Cardiac muscle cell (in vitro differentiated cells and primary cell): ENCODE measurements at regions not wholly inside any gene's neighbourhood (a gene's known extent, or its start where the extent isn't known, plus 50 kb on each side); places are given as distances from the start of the nearest gene placed in this dataset.
"Not testable (repeated sequence)": the region's sequence is repeated elsewhere in the genome, so short reads cannot be mapped to it uniquely, and the experiment has no call there.

Source experiments
- DNase-seq, 2 donors: peaks; one replicate each; pipeline versions ENCODE4 v3.0.0 to v3.0.0-alpha.2; 2010 to 2017; ENCODE audit warnings: low read depth in 1 of 2, low spot score in 1 of 2
- H3K27ac ChIP-seq: fragments of 200-600 bp; sonication (generic); 2 replicates; pipeline ENCODE4 v1.5.1; 2016
- H3K27me3 ChIP-seq: fragments of 200-600 bp; sonication (generic); 2 replicates; pipeline ENCODE4 v1.6.0; 2016; ENCODE audit warnings: control low read depth
- H3K36me3 ChIP-seq: fragments of 200-600 bp; sonication (generic); 2 replicates; pipeline ENCODE4 v1.5.1; 2016; ENCODE audit warnings: control low read depth
- H3K4me1 ChIP-seq: fragments of 200-600 bp; sonication (generic); 2 replicates; pipeline ENCODE4 v1.8.1; 2017; ENCODE audit warnings: low read depth, mild to moderate bottlenecking, mixed run types
- H3K4me3 ChIP-seq: fragments of 200-600 bp; sonication (generic); 2 replicates; pipeline ENCODE4 v1.5.1; 2016; ENCODE audit warnings: mild to moderate bottlenecking
- H3K9me3 ChIP-seq: fragments of 200-600 bp; sonication (generic); 2 replicates; pipeline ENCODE4 v1.5.1; 2017; ENCODE audit warnings: low read depth, mild to moderate bottlenecking, control low read depth
- TF ChIP-seq, protein P1 (sequence below): IDR thresholded peaks from 2 replicates; pipeline ENCODE4 v1.5.1; 2012; ENCODE audit warnings: low read depth, mild to moderate bottlenecking, low read length

DNA sequence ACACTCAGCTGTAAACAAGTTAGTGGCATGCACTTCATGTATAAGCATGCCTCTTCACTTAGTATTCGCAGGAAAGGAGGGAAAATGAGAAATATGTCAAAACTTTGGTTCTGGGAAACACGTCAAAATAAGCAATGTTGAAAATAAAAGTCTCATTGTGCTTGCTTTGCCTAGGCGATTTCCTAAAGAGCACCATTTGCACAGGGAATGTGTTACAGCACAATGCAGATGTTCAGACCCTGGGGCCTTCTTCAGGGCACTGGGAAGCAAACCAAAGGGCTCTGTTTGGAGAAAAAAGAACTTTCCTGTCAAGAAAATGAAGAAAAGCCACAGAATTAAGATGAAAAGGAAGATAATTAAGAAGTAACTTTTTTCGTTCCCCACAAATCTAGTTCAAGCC lies 98.6 kb upstream of the PLD5 start:
- Histone ChIP-seq H3K4me1 (no peaks in the 10 kb centered on the region), H3K27ac (no peak overlapping the region), H3K4me3 (no peak overlapping the region), H3K36me3 (no peaks in the 10 kb centered on the region), H3K27me3 (no peaks in the 10 kb centered on the region), H3K9me3 (no peaks in the 10 kb centered on the region)
- TF ChIP-seq, protein P1, sequence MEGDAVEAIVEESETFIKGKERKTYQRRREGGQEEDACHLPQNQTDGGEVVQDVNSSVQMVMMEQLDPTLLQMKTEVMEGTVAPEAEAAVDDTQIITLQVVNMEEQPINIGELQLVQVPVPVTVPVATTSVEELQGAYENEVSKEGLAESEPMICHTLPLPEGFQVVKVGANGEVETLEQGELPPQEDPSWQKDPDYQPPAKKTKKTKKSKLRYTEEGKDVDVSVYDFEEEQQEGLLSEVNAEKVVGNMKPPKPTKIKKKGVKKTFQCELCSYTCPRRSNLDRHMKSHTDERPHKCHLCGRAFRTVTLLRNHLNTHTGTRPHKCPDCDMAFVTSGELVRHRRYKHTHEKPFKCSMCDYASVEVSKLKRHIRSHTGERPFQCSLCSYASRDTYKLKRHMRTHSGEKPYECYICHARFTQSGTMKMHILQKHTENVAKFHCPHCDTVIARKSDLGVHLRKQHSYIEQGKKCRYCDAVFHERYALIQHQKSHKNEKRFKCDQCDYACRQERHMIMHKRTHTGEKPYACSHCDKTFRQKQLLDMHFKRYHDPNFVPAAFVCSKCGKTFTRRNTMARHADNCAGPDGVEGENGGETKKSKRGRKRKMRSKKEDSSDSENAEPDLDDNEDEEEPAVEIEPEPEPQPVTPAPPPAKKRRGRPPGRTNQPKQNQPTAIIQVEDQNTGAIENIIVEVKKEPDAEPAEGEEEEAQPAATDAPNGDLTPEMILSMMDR = no peak
- no peak for DNase-seq

DNA sequence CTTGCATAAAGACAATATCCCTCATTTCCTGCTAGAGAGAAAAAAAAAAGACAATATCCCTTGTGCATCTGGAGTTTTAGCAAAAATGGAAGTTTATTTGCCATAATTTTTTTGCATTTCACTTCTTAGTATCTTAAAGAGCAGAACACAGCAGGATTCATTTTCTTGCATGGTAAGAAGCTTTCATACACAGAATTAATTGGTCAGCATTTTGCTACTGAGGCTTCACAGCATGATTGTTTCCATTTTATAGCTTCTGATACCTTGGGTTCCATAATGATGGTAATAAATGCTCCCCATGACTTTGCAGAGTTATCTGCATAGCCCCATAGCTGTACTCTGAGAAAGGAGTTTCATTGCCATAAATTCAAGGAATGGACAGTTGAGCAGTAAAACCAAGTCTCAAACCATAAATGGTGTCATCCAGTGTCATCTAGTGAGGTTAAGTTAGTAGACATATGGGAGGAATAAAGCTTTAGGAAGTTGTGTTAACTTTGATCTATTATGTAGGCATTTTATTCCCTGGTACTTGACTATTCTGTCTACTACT lies 88.8 kb upstream of the PLD5 start:
- Histone ChIP-seq H3K4me1 (no peaks in the 10 kb centered on the region), H3K36me3 (no peaks in the 10 kb centered on the region)

DNA sequence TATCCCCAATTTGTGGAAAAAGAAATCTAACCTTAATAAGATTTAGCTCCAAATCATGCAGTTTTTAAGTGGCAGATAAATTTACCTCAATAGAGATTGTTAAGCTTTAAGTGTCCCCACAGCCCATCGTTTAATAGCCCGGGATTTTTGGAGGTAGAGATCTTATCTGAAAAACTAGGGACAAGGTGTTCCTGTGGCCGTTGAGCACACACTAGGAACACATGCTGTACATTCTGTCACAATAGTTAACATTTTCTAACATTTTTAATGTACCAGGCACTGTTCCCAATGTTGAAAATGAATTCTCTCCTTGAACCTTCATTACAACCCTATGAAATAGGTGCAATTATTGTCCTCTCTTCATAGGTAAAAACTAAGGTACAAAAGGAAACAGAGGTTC lies 85.7 kb upstream of the PLD5 start:
- TF ChIP-seq, protein P1 = no peak
- DNase-seq = no peak
- Histone ChIP-seq H3K27me3 (no peaks in the 10 kb centered on the region), H3K36me3 (no peaks in the 10 kb centered on the region), H3K4me1 (no peaks in the 10 kb centered on the region), H3K9me3 (no peaks in the 10 kb centered on the region), H3K27ac (no peak overlapping the region), H3K4me3 (no peak overlapping the region)

More for the DNA sequence above, 88.8 kb upstream of the PLD5 start:
- no peak for DNase-seq
- H3K4me3 ChIP-seq = no peak overlapping the region
- no peaks in the 10 kb centered on the region for H3K27me3 ChIP-seq
- no peak overlapping the region for H3K27ac ChIP-seq
- H3K9me3 ChIP-seq = no peaks in the 10 kb centered on the region
- TF ChIP-seq, protein P1 = no peak

DNA sequence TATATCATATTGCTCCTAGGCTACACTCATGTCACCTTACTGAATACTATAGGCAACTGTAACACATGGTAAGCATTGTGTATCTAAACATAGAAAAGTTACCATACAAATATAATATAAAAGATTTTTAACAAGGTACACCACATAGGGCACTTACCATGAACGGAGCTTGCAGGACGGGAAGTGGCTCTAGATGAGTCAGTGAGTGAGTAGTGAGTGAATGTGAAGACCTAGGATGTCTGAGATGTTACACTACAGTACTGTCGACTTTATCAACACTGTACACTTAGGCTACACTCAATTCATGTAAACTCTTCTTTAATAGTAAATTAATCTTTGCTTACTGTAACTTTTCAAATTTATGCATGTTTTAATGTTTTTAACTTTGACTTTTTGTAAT lies 81.0 kb upstream of the PLD5 start:
- TF ChIP-seq, protein P1 = no peak
- H3K4me3 ChIP-seq = no peak overlapping the region
- DNase-seq = no peak
- no peaks in the 10 kb centered on the region for H3K27me3 ChIP-seq
- no peaks in the 10 kb centered on the region for H3K36me3 ChIP-seq
- no peaks in the 10 kb centered on the region for H3K9me3 ChIP-seq
- H3K27ac ChIP-seq = no peak overlapping the region
- H3K4me1 ChIP-seq = no peaks in the 10 kb centered on the region

DNA sequence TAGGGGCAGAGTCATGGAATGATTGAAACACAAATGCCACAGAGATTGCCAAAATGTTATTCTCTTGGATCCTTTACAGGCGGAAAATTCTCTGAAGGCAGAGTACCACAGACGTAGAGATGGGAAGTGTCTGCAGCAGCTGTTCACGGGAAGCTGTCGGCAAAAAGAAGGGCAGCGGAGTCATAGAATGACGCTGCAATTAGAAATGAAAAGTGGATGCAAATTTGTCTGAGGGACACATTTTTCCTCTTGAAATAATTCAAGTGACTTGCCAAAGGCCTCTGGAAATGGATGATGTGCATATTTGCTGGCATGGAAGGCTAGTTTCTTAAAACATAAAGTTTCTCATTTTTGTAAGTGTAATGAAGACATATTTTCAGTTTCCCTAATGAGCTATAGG lies 77.5 kb upstream of the PLD5 start:
- Histone ChIP-seq H3K27ac (no peak overlapping the region), H3K9me3 (no peaks in the 10 kb centered on the region), H3K36me3 (no peaks in the 10 kb centered on the region), H3K4me3 (no peak overlapping the region), H3K4me1 (no peaks in the 10 kb centered on the region), H3K27me3 (no peaks in the 10 kb centered on the region)
- DNase-seq = no peak
- TF ChIP-seq, protein P1 = no peak

DNA sequence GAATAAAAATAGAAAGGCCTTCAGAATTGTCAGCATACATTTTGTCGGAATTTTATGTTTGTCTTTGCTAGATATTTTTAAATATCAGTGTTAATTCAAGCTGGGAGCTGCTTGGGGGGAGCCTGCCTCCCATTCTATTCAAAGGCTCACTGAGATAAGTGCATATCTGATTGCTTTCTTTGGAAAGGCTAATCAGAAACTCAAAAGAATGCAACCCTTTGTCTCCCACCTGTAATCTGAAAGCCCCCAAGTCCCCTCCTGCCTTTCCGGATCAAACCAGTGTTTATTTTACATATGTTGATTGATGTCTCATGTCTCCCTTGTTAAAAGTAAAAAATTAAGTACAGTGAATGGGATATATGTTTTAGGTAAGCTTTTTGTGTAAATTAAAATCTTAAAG lies 69.3 kb upstream of the PLD5 start:
- not testable (repeated sequence) for H3K36me3 ChIP-seq, DNase-seq, H3K9me3 ChIP-seq, H3K4me3 ChIP-seq, H3K27me3 ChIP-seq, H3K4me1 ChIP-seq, H3K27ac ChIP-seq
